Femur (tissue), 1 donor: ENCODE measurements at regions not wholly inside any gene's neighbourhood (a gene's known extent, or its start where the extent isn't known, plus 50 kb on each side); places are given as distances from the start of the nearest gene placed in this dataset.

ENCODE experiments used
- DNase-seq: peaks from one replicate; pipeline ENCODE4 v3.0.0-alpha.2; 2017

GRCh38 chr18:57866355-57866754, 63.2 kb upstream of the ATP8B1 start:
- no peak for DNase-seq

GRCh38 chr18:57864615-57865121, 61.6 kb upstream of the ATP8B1 start:
- no peak for DNase-seq

- DNase-seq: no peak
These were observed 60.6 kb upstream of the ATP8B1 start for GRCh38 chr18:57863706-57864105.

GRCh38 chr18:57859314-57859713, 56.2 kb upstream of the ATP8B1 start:
- no peak for DNase-seq

GRCh38 chr18:57856557-57857280, 53.6 kb upstream of the ATP8B1 start:
- DNase-seq: no peak

- no peak for DNase-seq
These were observed 53.0 kb upstream of the ATP8B1 start for GRCh38 chr18:57856128-57856527.

- no peak for DNase-seq
These were observed 52.4 kb upstream of the ATP8B1 start for GRCh38 chr18:57855551-57855950.

GRCh38 chr18:57854726-57855125, 51.6 kb upstream of the ATP8B1 start:
- DNase-seq: no peak

- DNase-seq: no peak
These were observed 50.7 kb upstream of the ATP8B1 start for GRCh38 chr18:57853864-57854263.

- DNase-seq: no peak
These were observed 50.0 kb upstream of the ATP8B1 start for GRCh38 chr18:57853133-57853532.
